DMS53 treated with DMSO at 0.1 percent for 48 hours (cell line): ENCODE measurements at regions not wholly inside any gene's neighbourhood (a gene's known extent, or its start where the extent isn't known, plus 50 kb on each side); places are given as distances from the start of the nearest gene placed in this dataset.

Experiments used
- DNase-seq: peaks from one replicate; lab custom pipeline; 2025; ENCODE audit not compliant: unreplicated experiment; lab: John Stamatoyannopoulos, UW

GRCh38 chr19:29395111-29395733 lies 130.6 kb upstream of the VSTM2B start:
- no peak for DNase-seq

DNA sequence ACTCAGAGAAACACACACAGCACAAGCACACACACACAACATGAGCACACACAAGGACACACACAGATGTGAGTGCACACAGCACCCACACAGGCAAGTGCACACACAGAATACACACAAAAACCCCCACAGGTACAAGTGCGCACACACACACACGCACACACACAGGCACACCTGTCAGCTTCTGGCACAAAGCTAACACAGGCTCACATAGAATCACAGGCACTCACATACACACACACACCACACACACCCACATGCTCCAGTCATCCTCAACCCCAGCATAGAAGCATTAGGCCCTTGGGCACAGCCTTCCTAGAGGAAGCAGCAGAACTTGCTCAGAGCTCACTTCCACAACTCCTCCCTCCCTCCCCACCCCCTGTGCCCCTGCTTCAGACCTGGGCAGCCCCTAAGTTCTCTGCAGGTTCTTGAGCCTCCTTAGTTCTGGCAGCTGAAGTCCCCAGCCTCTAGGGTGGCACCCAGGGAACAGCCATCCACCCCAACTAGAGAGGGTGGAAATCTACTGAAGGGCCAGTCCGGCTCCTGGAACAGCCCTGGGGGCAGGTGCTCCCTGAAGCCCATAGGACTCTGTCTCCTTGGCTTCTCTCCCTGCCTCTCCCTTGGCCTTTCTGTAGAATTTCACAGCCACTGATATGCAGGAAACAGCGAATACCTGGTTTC lies 129.9 kb upstream of the VSTM2B start:
- no peak for DNase-seq

DNA sequence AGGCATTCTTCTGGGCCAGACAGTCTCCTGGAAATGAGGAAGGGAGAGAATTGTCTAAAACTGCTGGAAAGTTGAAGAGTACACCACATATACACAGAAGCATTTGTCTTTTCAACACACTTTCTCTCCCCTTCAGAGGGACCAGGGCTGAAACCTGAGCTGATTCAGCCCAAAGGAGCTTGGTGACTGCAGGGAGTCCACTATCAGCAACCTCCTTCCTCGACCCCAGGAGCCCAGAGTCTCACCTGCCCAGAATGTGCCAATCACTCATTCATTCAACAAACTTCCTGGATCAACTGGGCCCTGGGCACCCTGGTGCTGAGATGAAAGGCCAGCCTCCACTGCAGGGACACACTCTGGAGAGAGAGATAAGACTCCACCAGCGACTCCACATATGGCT lies 128.9 kb upstream of the VSTM2B start:
- DNase-seq: no peak

DNA sequence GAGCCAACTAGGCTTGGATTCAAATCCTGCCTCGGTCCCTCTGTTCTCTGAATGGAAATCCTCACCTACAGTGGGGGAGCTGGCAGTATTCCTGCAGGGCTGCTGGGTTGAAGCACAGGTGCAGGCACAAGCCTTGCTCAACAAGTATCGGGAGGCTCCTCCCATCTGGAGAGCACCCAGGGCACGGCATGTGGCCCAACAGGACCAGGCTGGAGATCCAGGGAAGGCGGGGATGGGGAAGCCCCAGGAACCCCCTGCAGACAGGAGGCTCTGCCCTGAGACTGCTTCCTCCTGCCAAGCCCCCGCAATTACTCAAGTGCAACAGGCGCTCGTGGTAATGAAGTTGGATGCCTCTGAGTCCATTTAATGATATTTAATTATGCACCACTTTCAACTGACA lies 128.0 kb upstream of the VSTM2B start:
- DNase-seq: no peak

- no peak for DNase-seq
Measured at GRCh38 chr19:29399804-29400203, 126.0 kb upstream of the VSTM2B start.

DNA sequence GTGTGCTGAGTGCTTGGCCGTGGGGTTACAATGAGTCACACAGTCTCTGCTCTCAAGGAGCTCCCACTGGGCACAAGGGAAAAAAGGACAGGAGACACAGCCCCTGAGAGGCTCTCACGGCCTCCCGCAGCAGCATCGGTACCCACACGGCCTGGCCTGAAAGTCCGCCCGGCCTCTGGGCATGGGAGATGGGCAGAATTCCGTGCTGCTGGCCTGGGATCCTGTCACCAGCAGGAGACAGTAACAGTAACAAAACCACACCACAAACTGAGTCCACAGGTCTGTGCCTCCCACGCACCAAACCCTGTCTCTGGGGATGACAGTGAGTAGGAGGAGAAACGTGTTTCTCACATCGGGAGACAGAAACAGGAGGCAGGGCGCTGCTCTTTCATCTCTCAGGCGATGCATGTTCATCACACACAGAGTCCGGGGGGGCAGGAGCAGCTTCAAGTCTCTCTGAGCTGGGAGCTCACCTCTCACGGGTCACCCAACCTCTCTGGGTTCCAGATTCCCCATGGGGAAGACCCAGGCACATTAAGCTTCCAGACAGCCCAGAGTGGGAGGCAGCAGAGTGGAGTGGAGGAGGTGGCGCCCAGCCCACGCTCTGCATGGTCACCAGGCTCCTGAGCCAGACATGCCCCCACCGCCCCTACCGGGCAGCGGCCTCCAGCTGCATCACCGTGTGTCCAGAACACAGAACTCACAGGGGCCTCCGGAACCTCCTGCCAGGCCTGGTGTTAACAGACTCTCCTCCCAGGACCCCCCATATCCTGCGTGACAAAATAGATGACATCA lies 124.7 kb upstream of the VSTM2B start:
- no peak for DNase-seq

GRCh38 chr19:29401712-29402421 lies 123.9 kb upstream of the VSTM2B start:
- no peak for DNase-seq

DNA sequence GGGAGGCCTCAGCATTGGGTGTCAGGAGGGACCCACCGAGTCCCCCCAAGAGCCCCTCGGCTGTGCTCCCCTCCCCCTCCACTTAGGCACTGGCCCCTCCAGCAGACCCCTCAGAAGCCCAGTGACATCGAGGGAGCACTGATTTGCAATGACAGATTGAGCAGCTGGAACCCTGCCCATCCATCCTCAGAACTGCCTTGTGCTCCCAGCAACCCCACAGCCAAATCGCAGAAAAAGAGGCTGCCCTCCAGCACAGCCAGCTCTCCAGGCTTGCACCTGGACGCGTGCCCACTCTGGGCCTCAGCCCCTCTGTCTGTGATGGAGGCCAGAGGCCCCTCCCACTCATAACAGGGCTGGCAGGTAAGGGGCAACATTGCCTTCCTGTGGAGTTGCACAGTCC lies 123.2 kb upstream of the VSTM2B start:
- no peak for DNase-seq

DNA sequence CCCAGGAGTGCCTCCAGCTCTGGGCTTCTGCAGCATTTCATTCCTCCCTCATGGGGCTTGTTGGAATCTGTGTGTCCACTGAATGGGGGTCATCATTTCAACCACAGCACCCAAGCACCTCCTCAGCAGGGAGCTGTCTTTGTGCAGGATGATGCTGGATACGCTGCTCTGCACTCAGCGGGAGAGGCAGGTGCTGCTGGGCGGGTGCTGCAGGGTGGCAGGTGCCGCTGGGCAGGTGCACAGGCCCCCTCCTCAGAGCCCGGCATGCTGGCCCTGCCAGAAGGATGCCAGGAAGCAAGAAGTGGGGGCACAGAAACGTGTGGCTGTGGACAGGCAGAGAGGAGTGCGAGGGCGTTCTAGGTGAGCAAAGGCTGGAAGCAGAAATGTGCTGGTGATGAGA lies 121.8 kb upstream of the VSTM2B start:
- no peak for DNase-seq

- no peak for DNase-seq
Measured at GRCh38 chr19:29404951-29405727, 120.7 kb upstream of the VSTM2B start.

DNA sequence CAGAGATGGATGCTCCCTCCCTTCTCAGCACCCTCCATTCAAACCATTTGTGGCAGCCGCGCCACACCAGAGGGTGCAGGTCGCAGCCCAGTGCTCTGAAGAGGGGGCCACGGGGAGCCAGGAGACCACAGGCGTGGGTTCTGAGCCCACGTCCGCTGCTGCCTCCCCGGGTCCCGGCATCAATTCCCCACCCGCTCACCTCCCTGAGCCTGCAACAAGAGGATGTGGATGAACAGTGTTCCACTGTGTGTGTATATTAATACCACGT lies 120.1 kb upstream of the VSTM2B start:
- DNase-seq: no peak

- no peak for DNase-seq
Measured at GRCh38 chr19:29409076-29409862, 116.5 kb upstream of the VSTM2B start.

DNA sequence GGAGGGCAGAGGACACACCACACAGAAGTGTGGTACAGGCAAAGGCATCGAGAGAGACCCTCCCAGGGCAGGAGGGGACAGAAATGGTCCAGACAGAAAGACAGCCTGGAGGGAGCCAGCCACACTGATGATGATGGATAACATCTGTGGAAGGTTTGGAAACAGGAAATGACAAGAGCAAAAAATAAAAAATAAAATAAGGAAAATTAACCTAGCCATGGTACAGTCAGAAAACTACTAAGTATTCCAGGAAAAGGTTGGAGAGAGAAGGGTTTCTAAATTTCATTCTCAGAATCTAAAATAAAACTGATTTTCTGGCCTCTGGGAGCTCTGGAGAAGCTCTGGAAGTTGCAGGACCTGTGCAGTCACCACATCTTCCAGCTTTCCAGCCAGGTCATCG lies 115.2 kb upstream of the VSTM2B start:
- no peak for DNase-seq

GRCh38 chr19:29411113-29411581 lies 114.6 kb upstream of the VSTM2B start:
- no peak for DNase-seq

DNA sequence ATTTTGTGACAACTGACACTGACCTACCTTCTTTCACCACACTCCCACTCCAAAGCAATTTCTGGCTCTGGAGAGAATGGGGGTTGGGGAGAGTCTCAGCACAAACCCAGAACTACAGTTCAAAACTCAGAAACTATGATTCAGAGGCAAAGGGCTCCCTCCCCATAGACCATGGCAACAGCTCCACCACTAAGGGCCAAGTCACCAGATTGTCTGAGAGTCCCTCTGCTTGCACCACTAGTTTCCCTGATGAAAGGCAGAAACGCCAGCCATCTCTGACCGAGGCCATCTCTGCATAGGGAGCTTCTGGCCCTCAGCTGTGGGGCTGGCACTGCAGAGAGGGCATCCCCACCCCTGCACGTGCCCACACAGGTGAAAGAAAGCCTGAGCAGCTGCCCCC lies 112.4 kb upstream of the VSTM2B start:
- DNase-seq: no peak

DNA sequence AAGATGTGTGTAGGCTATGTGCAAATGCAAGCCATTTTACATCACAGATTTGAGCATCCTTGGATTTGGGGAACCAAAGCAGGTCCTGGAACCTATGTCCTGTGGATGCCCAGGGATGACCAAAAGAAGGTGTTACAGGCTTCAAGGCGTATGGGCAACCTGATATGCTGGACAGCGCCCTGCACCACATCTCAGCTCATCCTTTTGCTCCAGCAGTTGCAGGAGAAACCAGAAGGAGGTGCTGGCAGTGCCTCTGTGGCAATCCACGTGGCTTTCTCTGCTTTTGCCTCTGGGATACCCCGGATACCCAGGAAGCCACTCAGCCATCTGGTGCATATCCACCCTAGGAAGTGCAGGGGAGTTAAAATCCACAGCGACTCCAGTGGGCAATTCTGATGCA lies 110.3 kb upstream of the VSTM2B start:
- no peak for DNase-seq

DNA sequence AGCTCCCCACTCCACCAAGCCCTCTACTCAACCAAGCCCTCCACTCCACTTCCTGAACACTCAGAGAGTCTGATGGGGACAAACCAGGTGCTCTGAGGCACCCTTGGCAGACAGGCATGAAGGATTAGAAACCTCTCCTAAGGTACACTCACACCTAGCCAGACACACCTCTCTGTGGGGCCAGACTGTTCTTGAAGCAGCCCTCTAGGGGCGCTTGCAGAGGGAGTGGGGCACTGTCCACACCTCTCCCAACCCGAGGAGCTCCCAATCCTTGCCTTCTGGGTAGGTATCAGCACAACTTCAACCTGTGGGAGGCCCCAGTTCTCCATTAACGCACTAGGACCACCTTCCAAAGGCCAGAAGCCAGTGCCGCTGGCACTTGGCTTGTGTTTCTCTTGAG lies 108.7 kb upstream of the VSTM2B start:
- no peak for DNase-seq

- DNase-seq: no peak
Measured at GRCh38 chr19:29418201-29418600, 107.6 kb upstream of the VSTM2B start.

GRCh38 chr19:29420065-29420464 lies 105.7 kb upstream of the VSTM2B start:
- no peak for DNase-seq

- no peak for DNase-seq
Measured at GRCh38 chr19:29420482-29421195, 105.2 kb upstream of the VSTM2B start.
